Right lobe of liver (tissue), 4 donors: ENCODE measurements at regions not wholly inside any gene's neighbourhood (a gene's known extent, or its start where the extent isn't known, plus 50 kb on each side); places are given as distances from the start of the nearest gene placed in this dataset.

Experiments used
- POLR2A ChIP-seq: fragments of 450-650 bp; IDR thresholded peaks from one replicate; pipeline ENCODE4 v1.6.1; 2017; ENCODE audit warnings: antibody characterized with exemption, mild to moderate bottlenecking
- TF ChIP-seq, protein P1 (sequence below), 4 donors: fragments of 200-600 bp in 3 of 4; fragments of 450-650 bp in 1 of 4; IDR thresholded peaks; one replicate each; pipeline versions ENCODE4 v1.5.1 to v1.8.0; 2016 to 2022; ENCODE audit warnings: antibody characterized with exemption in 4 of 4, mild to moderate bottlenecking in 2 of 4
- donor health status: DM: no; HTN: no; CAD: no.
- donor health status: DM: no; HTN: no; CAD: no.
- donor health status: DM: no; HTN: yes; CAD: no.

DNA sequence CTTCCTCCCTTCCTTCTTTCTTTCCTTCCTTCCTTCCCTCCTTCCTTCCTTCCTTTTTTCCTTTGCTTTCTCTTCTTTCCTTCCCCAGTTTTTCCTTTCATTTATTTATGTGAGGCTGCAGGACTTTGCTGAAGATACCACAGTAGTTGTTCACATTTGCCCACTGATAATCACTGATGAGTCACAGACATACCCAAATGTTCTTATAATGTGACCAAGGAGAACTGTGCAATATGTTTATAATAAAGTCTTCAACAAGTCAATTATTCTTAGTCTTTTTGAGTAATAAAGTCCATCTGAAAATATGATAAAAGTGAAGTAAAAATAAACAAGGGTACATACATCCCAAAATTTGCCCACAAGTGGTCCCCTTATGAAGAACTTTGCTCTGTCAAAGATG is 159.7 kb downstream of the GNAI1 start:
- TF ChIP-seq, protein P1, sequence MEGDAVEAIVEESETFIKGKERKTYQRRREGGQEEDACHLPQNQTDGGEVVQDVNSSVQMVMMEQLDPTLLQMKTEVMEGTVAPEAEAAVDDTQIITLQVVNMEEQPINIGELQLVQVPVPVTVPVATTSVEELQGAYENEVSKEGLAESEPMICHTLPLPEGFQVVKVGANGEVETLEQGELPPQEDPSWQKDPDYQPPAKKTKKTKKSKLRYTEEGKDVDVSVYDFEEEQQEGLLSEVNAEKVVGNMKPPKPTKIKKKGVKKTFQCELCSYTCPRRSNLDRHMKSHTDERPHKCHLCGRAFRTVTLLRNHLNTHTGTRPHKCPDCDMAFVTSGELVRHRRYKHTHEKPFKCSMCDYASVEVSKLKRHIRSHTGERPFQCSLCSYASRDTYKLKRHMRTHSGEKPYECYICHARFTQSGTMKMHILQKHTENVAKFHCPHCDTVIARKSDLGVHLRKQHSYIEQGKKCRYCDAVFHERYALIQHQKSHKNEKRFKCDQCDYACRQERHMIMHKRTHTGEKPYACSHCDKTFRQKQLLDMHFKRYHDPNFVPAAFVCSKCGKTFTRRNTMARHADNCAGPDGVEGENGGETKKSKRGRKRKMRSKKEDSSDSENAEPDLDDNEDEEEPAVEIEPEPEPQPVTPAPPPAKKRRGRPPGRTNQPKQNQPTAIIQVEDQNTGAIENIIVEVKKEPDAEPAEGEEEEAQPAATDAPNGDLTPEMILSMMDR (IDR thresholded peaks at IDR 0.05): no peak
- TF ChIP-seq POLR2A: no peak
